Lower leg skin (tissue), 3 donors: ENCODE measurements at regions not wholly inside any gene's neighbourhood (a gene's known extent, or its start where the extent isn't known, plus 50 kb on each side); places are given as distances from the start of the nearest gene placed in this dataset.

Experiments
- CTCF ChIP-seq, 3 donors: fragments of 450-650 bp; IDR thresholded peaks; one replicate each; pipeline ENCODE4 v1.5.1; 2016; ENCODE audit warnings: antibody characterized with exemption in 3 of 3, mild to moderate bottlenecking in 3 of 3, moderate library complexity in 2 of 3
- POLR2A ChIP-seq, 2 donors: fragments of 450-650 bp; IDR thresholded peaks; one replicate each; pipeline ENCODE4 v1.6.1; 2016 to 2017; ENCODE audit warnings: antibody characterized with exemption in 2 of 2, mild to moderate bottlenecking in 1 of 2, moderate library complexity in 1 of 2

- no peak for TF ChIP-seq CTCF (IDR thresholded peaks at IDR 0.05)
- no peak for TF ChIP-seq POLR2A (IDR thresholded peaks at IDR 0.05)
Observed at GRCh38 chr11:115887316-115887715, 383.1 kb upstream of the CADM1 start.
